ENCODE measurements at regions not wholly inside any gene's neighbourhood (a gene's known extent, or its start where the extent isn't known, plus 50 kb on each side); places are given as distances from the start of the nearest gene placed in this dataset.

DNA sequence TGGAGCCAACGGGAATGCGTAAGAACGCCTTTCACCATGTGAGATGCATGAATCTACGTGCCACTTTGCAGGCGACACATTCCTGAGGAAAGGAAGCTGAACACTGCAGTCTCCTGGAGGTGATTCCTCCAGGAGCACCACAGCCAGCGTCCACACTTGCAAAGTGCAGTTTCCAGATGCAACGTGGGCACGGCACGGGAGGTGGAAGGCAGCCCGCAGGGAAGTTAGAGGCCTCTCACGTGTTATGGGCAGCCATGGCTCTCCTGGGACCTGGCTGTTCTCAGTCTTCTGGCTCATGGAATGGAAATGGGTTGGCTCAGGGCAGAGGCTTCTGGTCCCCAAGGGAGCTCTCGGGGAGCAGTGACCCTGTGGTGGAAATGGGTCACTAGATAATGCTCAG is 381.0 kb upstream of the IRX4 start:
- TF ChIP-seq, protein P1, sequence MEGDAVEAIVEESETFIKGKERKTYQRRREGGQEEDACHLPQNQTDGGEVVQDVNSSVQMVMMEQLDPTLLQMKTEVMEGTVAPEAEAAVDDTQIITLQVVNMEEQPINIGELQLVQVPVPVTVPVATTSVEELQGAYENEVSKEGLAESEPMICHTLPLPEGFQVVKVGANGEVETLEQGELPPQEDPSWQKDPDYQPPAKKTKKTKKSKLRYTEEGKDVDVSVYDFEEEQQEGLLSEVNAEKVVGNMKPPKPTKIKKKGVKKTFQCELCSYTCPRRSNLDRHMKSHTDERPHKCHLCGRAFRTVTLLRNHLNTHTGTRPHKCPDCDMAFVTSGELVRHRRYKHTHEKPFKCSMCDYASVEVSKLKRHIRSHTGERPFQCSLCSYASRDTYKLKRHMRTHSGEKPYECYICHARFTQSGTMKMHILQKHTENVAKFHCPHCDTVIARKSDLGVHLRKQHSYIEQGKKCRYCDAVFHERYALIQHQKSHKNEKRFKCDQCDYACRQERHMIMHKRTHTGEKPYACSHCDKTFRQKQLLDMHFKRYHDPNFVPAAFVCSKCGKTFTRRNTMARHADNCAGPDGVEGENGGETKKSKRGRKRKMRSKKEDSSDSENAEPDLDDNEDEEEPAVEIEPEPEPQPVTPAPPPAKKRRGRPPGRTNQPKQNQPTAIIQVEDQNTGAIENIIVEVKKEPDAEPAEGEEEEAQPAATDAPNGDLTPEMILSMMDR (IDR thresholded peaks at IDR 0.05): no peak
- TF ChIP-seq EZH2phosphoT487 (IDR thresholded peaks at IDR 0.05): no peak
- TF ChIP-seq EZH2 (IDR thresholded peaks at IDR 0.05): no peak

Data from neural progenitor cell (in vitro differentiated cells).